ENCODE measurements at regions not wholly inside any gene's neighbourhood (a gene's known extent, or its start where the extent isn't known, plus 50 kb on each side); places are given as distances from the start of the nearest gene placed in this dataset.
"Not testable (repeated sequence)": the region's sequence is repeated elsewhere in the genome, so short reads cannot be mapped to it uniquely, and the experiment has no call there.

GRCh38 chr7:70893971-70894715, 237.8 kb upstream of the GALNT17 start:
- Histone ChIP-seq H3K27ac (no peak overlapping the region), H3K27me3 (ENCODE audit: insufficient read depth, low read depth, severe bottlenecking) (peaks cover 30% of the 10 kb centered on the region), H3K9me3 (ENCODE audit: severe bottlenecking) (peaks cover 6% of the 10 kb centered on the region), H3K4me3 (ENCODE audit: low read depth, low read length) (no peak overlapping the region), H3K36me3 (no peaks in the 10 kb centered on the region)
- DNase-seq, result no peak
- no peak for TF ChIP-seq CTCF (IDR thresholded peaks at IDR 0.05; ENCODE audit: low read depth, low read length)

DNA sequence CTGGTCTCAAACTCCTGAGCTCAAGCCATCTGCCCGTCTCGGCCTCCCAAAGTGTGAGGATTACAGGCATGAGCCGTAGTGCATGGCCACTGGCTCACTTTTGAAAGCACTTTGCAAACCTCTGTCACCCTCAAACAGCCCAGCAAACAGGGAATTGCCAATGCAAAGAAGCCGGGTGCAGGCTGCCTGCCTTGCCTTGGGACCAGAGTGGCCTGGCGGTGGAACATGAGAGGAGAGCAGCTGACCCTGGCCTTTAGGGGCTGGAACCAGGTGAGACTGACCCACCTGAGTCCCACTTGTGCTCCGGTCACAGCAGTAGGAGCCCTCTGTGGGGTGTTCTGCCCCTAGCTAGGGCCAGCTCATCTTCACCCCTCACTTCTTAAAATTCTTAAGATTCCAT, 237.1 kb upstream of the GALNT17 start:
- H3K4me3 ChIP-seq (ENCODE audit: low read depth, low read length), result no peak overlapping the region

DNA sequence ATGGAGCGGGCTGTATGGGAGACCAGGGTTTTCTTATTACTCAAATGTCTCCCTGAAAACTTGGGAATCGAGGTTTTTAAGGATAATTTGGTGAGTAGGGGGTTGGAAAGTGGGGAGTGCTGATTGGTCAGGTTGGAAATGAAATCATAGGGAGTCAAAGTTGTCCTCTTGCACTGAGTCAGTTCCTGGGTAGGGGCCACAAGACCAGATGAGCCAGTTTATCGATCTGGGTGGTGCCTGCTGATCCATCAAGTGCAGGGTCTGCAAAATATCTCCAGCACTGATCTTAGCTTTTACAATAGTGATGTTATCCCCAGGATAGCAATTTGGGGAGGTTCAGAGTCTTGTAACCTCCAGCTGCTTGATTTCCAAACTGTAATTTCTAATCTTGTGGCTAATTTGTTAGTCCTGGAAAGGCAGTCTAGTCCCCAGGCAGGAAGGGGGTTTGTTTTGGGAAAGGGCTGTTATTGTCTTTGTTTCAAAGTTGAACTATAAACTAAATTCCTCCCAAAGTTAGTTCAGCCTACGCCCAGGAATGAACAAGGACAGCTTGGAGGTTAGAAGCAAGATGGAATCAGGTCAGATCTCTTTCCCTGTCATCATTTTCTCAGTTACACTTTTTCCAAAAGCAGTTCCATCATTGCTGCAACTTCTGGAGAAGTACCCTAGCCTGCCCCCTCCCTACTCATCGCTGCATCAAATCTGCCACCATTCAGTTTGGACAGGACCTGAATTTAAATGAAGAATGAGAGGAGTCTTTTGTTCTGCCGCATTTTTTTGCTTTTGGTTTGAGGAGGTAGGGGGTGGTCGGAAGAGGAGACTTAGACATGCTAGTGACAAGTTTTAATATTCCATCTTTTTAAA, 236.4 kb upstream of the GALNT17 start:
- not testable (repeated sequence) for DNase-seq; H3K4me3 ChIP-seq (ENCODE audit: low read depth, low read length); H3K36me3 ChIP-seq; H3K27ac ChIP-seq; H3K9me3 ChIP-seq (ENCODE audit: severe bottlenecking)
- peaks cover 28% of the 10 kb centered on the region for H3K27me3 ChIP-seq (ENCODE audit: insufficient read depth, low read depth, severe bottlenecking)

More for the DNA sequence above, 237.1 kb upstream of the GALNT17 start:
- no peak overlapping the region for H3K27ac ChIP-seq
- H3K27me3 ChIP-seq (ENCODE audit: insufficient read depth, low read depth, severe bottlenecking), result peaks cover 30% of the 10 kb centered on the region
- TF ChIP-seq CTCF (IDR thresholded peaks at IDR 0.05; ENCODE audit: low read depth, low read length), result no peak
- peaks cover 6% of the 10 kb centered on the region for H3K9me3 ChIP-seq (ENCODE audit: severe bottlenecking)
- no peaks in the 10 kb centered on the region for H3K36me3 ChIP-seq
- no peak for DNase-seq

- H3K9me3 ChIP-seq (ENCODE audit: severe bottlenecking), result no peaks in the 10 kb centered on the region
- TF ChIP-seq CTCF (IDR thresholded peaks at IDR 0.05; ENCODE audit: low read depth, low read length), result no peak
- DNase-seq, result no peak
- H3K27ac ChIP-seq, result no peak overlapping the region
- H3K27me3 ChIP-seq (ENCODE audit: insufficient read depth, low read depth, severe bottlenecking), result peaks cover 29% of the 10 kb centered on the region
- H3K4me3 ChIP-seq (ENCODE audit: low read depth, low read length), result no peak overlapping the region
- no peaks in the 10 kb centered on the region for H3K36me3 ChIP-seq
Measured at GRCh38 chr7:70907259-70908247, 224.4 kb upstream of the GALNT17 start.

GRCh38 chr7:70913924-70914323, 218.0 kb upstream of the GALNT17 start:
- H3K4me3 ChIP-seq (ENCODE audit: low read depth, low read length), result no peak overlapping the region
- DNase-seq, result no peak
- peaks cover 29% of the 10 kb centered on the region for H3K27me3 ChIP-seq (ENCODE audit: insufficient read depth, low read depth, severe bottlenecking)
- H3K27ac ChIP-seq, result no peak overlapping the region
- no peaks in the 10 kb centered on the region for H3K9me3 ChIP-seq (ENCODE audit: severe bottlenecking)
- no peaks in the 10 kb centered on the region for H3K36me3 ChIP-seq
- no peak for TF ChIP-seq CTCF (IDR thresholded peaks at IDR 0.05; ENCODE audit: low read depth, low read length)
